Heart right ventricle (tissue), 16 donors: ENCODE measurements at regions not wholly inside any gene's neighbourhood (a gene's known extent, or its start where the extent isn't known, plus 50 kb on each side); places are given as distances from the start of the nearest gene placed in this dataset.

Source experiments
- ATAC-seq, 8 donors: fragments of 200-7000 bp; cut with Tn5 transposase; one replicate each; pipeline ENCODE4 v1.9.1; 2020; ENCODE audit warnings: mild to moderate bottlenecking in 8 of 8, moderate library complexity in 8 of 8, moderate number of reproducible peaks in 1 of 8
- DNase-seq, 2 donors: peaks; one replicate each; pipeline ENCODE4 v3.0.0-alpha.2; 2020
- H3K27ac ChIP-seq, 10 donors: fragments of 200-600 bp; sonication (generic) in 2 of 10; one replicate each; pipeline versions ENCODE4 v1.5.0 to v1.8.0; 2020 to 2022; ENCODE audit warnings: mild to moderate bottlenecking in 3 of 10
- H3K27me3 ChIP-seq, 7 donors: fragments of 200-600 bp; one replicate each; pipeline ENCODE4 v1.8.0; 2021 to 2022; ENCODE audit warnings: mild to moderate bottlenecking in 2 of 7
- H3K36me3 ChIP-seq, 9 donors: fragments of 200-600 bp; sonication (generic) in 1 of 9; one replicate each; pipeline versions ENCODE4 v1.5.0 to v1.8.0; 2020 to 2022; ENCODE audit warnings: mild to moderate bottlenecking in 2 of 9
- H3K4me1 ChIP-seq, 9 donors: fragments of 200-600 bp; sonication (generic) in 1 of 9; one replicate each; pipeline versions ENCODE4 v1.5.0 to v1.8.0; 2020 to 2022; ENCODE audit warnings: mild to moderate bottlenecking in 4 of 9
- H3K4me3 ChIP-seq, 10 donors: fragments of 200-600 bp; sonication (generic) in 2 of 10; one replicate each; pipeline versions ENCODE4 v1.5.0 to v1.8.0; 2020 to 2022; ENCODE audit warnings: mild to moderate bottlenecking in 7 of 10, moderate library complexity in 2 of 10
- H3K9me3 ChIP-seq, 11 donors: fragments of 200-600 bp in 10 of 11; sonication (generic) in 2 of 11; one replicate each; pipeline versions ENCODE4 v1.5.0 to v1.8.0; 2013 to 2022; ENCODE audit warnings: mild to moderate bottlenecking in 2 of 11, control low read depth in 1 of 11, moderate library complexity in 1 of 11
- CTCF ChIP-seq, 9 donors: fragments of 200-600 bp; sonication (generic) in 2 of 9; IDR thresholded peaks; one replicate each; pipeline versions ENCODE4 v1.5.0 to v1.8.0; 2021 to 2022; ENCODE audit warnings: antibody characterized with exemption in 9 of 9, mild to moderate bottlenecking in 5 of 9, moderate library complexity in 1 of 9
- WGBS, 2 donors: extraction: QIAGEN DNeasy Blood & Tissue Kit; methylation state at CpG; one replicate each; pipeline ENCODE4 v1.1.7; 2013; ENCODE audit warnings: inconsistent platforms in 1 of 2; 5-methylcytosine and 5-hydroxymethylcytosine counted together
- intact Hi-C, 10 donors: fragments of 100-400 bp; cut with DNase I; formaldehyde crosslinking; loops; one replicate each; pipeline versions ENCODE4 v1.11.1 to v1.14.2; 2022
- donor health status: Arrhythmogenic right ventricular cardiomyopathy.
- donor health status: ischemic (EF 13 %, LVEDD 7.1; RV severe dilation, severe dysfunction).
- donor health status: healthy with polysubstance abuse.
- donor health status: DM: no; HTN: yes; CAD: no.
- donor health status: DM: no; HTN: no; CAD: no.
- donor health status: ischemic (EF 25% LVEDD 6.9; RV normal size, moderate dysfunction).
- donor health status: ischemic (EF 25% LVEDD 5.7; RV mildly dilated, moderate dysfunction).
- donor health status: healthy.
- donor health status: DM: yes; HTN: yes; CAD: no.
- donor health status: Ischemic cardiomyopathy.
- donor health status: ischemic (EF 35%, LVEDD 5.7; RV mildly dilated, moderate dysfunction).
- donor health status: nonischemic (EF 11% LVEDD 7.7; RV severe dilation, severe dysfunction).
- donor health status: DM: yes; HTN: yes; CAD: no.
- donor health status: PGD.
- donor health status: ischemic (EF 29% LVEDD 5.4; RV normal size, mild dysfunction).
- donor health status: nonischemic (EF 23%, LVEDD 6.1; RV moderate dilation, normal function).

DNA sequence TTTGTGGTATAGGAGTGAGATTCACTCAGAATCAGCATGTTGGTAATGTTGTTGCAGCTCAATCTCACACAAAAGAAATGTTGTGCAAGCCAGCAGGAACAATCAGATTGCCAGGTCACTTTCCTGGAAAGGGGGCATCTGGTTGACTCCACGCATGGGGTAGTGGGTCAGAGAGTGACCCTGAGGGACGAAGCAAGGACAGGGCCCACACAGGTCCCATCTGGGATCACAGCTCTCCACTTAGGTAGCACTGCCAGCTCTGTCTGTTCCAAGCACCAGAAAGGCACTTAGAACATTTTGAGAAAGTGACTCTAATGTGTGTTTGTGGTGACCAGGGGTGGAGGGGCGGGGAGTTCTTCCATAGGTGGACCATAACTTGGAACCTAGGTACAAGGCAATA is 109.5 kb downstream of the RASSF10 start:
- H3K4me1 ChIP-seq, result peaks cover 0 to 4% (median 0%) of the 10 kb centered on the region in 9 donors
- intact Hi-C loops, result no loop called here
- H3K9me3 ChIP-seq, result peaks cover 0 to 13% (median 0%) of the 10 kb centered on the region in 11 donors
- no peak for TF ChIP-seq CTCF (IDR thresholded peaks at IDR 0.05)
- H3K36me3 ChIP-seq, result no peaks in the 10 kb centered on the region
- WGBS, 2 donors, result 95 to 96% methylated on average over 3 of the region's 3 CpGs
- no peak overlapping the region for H3K4me3 ChIP-seq
- H3K27me3 ChIP-seq, result no peaks in the 10 kb centered on the region
- DNase-seq (no peak), ATAC-seq (no peak)
- no peak overlapping the region for H3K27ac ChIP-seq

DNA sequence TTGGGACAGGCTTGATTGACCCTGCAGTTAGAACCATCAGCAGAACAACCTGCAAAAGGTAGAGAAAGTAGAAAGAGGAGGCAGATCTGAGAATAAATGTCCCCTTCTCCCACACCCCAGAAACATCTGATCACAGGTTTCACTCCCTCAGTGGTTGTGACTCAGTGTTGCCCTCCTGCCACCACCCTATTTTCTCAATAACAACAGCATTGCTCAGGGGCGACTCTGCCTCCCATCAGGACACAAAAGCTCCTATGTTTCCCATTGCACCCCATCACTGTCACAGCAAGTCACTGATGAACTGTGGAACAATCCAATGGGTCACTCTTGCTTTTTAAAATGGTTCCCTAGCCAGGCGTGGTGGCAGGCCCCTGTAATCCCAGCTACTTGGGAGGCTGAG is 110.2 kb downstream of the RASSF10 start:
- Histone ChIP-seq H3K9me3 (peaks cover 0 to 16% (median 0%) of the 10 kb centered on the region in 11 donors), H3K36me3 (no peaks in the 10 kb centered on the region), H3K27ac (no peak overlapping the region), H3K4me1 (peaks cover 0 to 4% (median 0%) of the 10 kb centered on the region in 9 donors), H3K4me3 (no peak overlapping the region), H3K27me3 (no peaks in the 10 kb centered on the region)
- TF ChIP-seq CTCF (IDR thresholded peaks at IDR 0.05), result no peak
- 92 to 100% methylated on average over 2 of the region's 2 CpGs for WGBS, 2 donors
- intact Hi-C loops, result no loop called here
- ATAC-seq (no peak), DNase-seq (no peak)

- no peak overlapping the region for H3K27ac ChIP-seq
- WGBS, 2 donors, result 88 to 89% methylated on average over 1 of the region's 1 CpG
- no peak for TF ChIP-seq CTCF (IDR thresholded peaks at IDR 0.05)
- no peaks in the 10 kb centered on the region for H3K27me3 ChIP-seq
- intact Hi-C loops, result no loop called here
- H3K4me1 ChIP-seq, result peaks cover 0 to 4% (median 0%) of the 10 kb centered on the region in 9 donors
- H3K9me3 ChIP-seq, result peaks cover 0 to 16% (median 0%) of the 10 kb centered on the region in 11 donors
- no peak overlapping the region for H3K4me3 ChIP-seq
- DNase-seq (no peak), ATAC-seq (no peak)
- H3K36me3 ChIP-seq, result no peaks in the 10 kb centered on the region
Observed at GRCh38 chr11:13119941-13120520, 110.9 kb downstream of the RASSF10 start.

DNA sequence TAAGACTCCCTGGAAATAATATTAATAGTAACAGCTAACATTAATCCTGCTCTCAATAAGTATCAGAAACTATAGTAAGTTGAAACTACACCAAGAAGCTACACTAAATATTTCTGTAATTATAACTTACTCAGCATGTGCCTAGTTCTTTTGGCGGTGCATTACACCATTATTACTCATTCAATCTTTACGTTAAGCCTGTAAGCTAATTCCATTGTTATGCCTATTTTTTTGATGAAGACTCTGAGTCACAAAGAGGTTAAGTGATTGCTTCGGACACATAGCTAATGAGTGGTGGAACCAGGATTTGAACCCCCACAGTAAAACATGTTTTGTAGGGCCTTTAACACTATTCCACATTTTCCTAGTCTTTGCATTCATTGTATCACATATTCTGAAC is 111.6 kb downstream of the RASSF10 start:
- no peak for DNase-seq

More for the DNA sequence above, 111.6 kb downstream of the RASSF10 start:
- Histone ChIP-seq H3K4me3 (no peak overlapping the region), H3K27me3 (no peaks in the 10 kb centered on the region), H3K9me3 (peaks cover 0 to 16% (median 0%) of the 10 kb centered on the region in 11 donors), H3K27ac (no peak overlapping the region), H3K4me1 (peaks cover 0 to 4% (median 0%) of the 10 kb centered on the region in 9 donors), H3K36me3 (no peaks in the 10 kb centered on the region)
- 63 to 66% methylated on average over 3 of the region's 3 CpGs for WGBS, 2 donors
- TF ChIP-seq CTCF (IDR thresholded peaks at IDR 0.05), result no peak
- no peak for ATAC-seq
- intact Hi-C loops, result no loop called here
